HG02884 (cell line): ENCODE measurements at regions not wholly inside any gene's neighbourhood (a gene's known extent, or its start where the extent isn't known, plus 50 kb on each side); places are given as distances from the start of the nearest gene placed in this dataset.
"Not testable (repeated sequence)": the region's sequence is repeated elsewhere in the genome, so short reads cannot be mapped to it uniquely, and the experiment has no call there.

Experiments
- ATAC-seq: cut with Tn5 transposase; IDR thresholded peaks from one replicate; pipeline ENCODE4 v1.9.1; 2021; ENCODE audit warnings: mild to moderate bottlenecking, moderate library complexity; ENCODE audit not compliant: unreplicated experiment

- no peak for ATAC-seq
These were observed 714.2 kb downstream of the CETN3 start for GRCh38 chr5:89695371-89695770.

- no peak for ATAC-seq
These were observed 715.5 kb downstream of the CETN3 start for GRCh38 chr5:89694026-89694550.

- no peak for ATAC-seq
These were observed 719.2 kb downstream of the CETN3 start for GRCh38 chr5:89690331-89690730.

- ATAC-seq, result no peak
These were observed 723.3 kb downstream of the CETN3 start for GRCh38 chr5:89686081-89686765.

- no peak for ATAC-seq
These were observed 732.9 kb downstream of the CETN3 start for GRCh38 chr5:89676634-89677033.

- ATAC-seq, result no peak
These were observed 736.5 kb downstream of the CETN3 start for GRCh38 chr5:89673019-89673418.

GRCh38 chr5:89668821-89669220 is 740.7 kb downstream of the CETN3 start:
- no peak for ATAC-seq

GRCh38 chr5:89662499-89662898 is 747.1 kb downstream of the CETN3 start:
- ATAC-seq, result no peak

- no peak for ATAC-seq
These were observed 755.9 kb upstream of the MEF2C start for GRCh38 chr5:89638871-89639270.

- ATAC-seq, result not testable (repeated sequence)
These were observed 751.2 kb upstream of the MEF2C start for GRCh38 chr5:89634176-89634575.

- ATAC-seq, result not testable (repeated sequence)
These were observed 747.1 kb upstream of the MEF2C start for GRCh38 chr5:89630064-89630463.

GRCh38 chr5:89628876-89629635 is 746.1 kb upstream of the MEF2C start:
- no peak for ATAC-seq

- no peak for ATAC-seq
These were observed 733.0 kb upstream of the MEF2C start for GRCh38 chr5:89615839-89616518.

GRCh38 chr5:89613222-89613956 is 730.4 kb upstream of the MEF2C start:
- ATAC-seq, result peak; percentile 94

GRCh38 chr5:89606939-89607534 is 724.1 kb upstream of the MEF2C start:
- no peak for ATAC-seq

- ATAC-seq, result no peak
These were observed 721.4 kb upstream of the MEF2C start for GRCh38 chr5:89604342-89604741.

GRCh38 chr5:89601880-89602279 is 718.9 kb upstream of the MEF2C start:
- no peak for ATAC-seq

GRCh38 chr5:89597878-89598277 is 714.9 kb upstream of the MEF2C start:
- no peak for ATAC-seq

- ATAC-seq, result no peak
These were observed 713.8 kb upstream of the MEF2C start for GRCh38 chr5:89596821-89597220.

- ATAC-seq, result no peak
These were observed 712.1 kb upstream of the MEF2C start for GRCh38 chr5:89595056-89595455.
